Endothelial cell of umbilical vein (primary cell): ENCODE measurements at regions not wholly inside any gene's neighbourhood (a gene's known extent, or its start where the extent isn't known, plus 50 kb on each side); places are given as distances from the start of the nearest gene placed in this dataset.

Experiments
- BruUV-seq: library from RNA; stranded (reverse); fragments of 400-500 nt; replicated peaks from 2 replicates; lab custom pipeline; 2021; lab: Mats Ljungman, UMichigan
- CTCF ChIA-PET: fragments of 300-600, 350-600 bp; sonication (Branson Sonifier 250); formaldehyde crosslinking; loops from one replicate; lab custom pipeline; 2021; ENCODE audit warnings: antibody characterized with exemption, inconsistent platforms; lab: Charles Lee
- POLR2A ChIA-PET: fragments of 300-600, 350-600 bp; sonication (Branson Sonifier 250); formaldehyde crosslinking; loops from one replicate; lab custom pipeline; 2021; ENCODE audit warnings: antibody characterized with exemption, inconsistent platforms; lab: Charles Lee
- DNase-seq: peaks from one replicate; pipeline ENCODE4 v3.0.0-alpha.2; 2011; ENCODE audit warnings: low read depth, low spot score
- FAIRE-seq: peaks from 2 replicates; lab custom pipeline; 2011; peaks lifted over from hg19 to GRCh38; lab: Jason Lieb, UNC
- H2AFZ ChIP-seq: 2 replicates; pipeline ENCODE4 v1.6.0; 2012; ENCODE audit warnings: low read depth, low read length, control low read depth, inconsistent platforms
- H3K27ac ChIP-seq: 2 replicates; pipeline ENCODE4 v1.5.1; 2011; ENCODE audit warnings: low read depth, mild to moderate bottlenecking, control low read depth, low read length, moderate library complexity; ENCODE audit not compliant: insufficient read depth
- H3K27me3 ChIP-seq, 2 experiments: 2 replicates each; pipeline versions ENCODE4 v1.6.0 to v1.6.1; 2011; ENCODE audit warnings: low read length in 2 of 2, mixed read lengths in 1 of 2; ENCODE audit not compliant: control insufficient read depth in 2 of 2, insufficient read depth in 2 of 2
- H3K36me3 ChIP-seq, 2 experiments: 2 replicates in 1 of 2; 3 replicates in 1 of 2; pipeline ENCODE4 v1.5.1; 2011; ENCODE audit warnings: low read length in 2 of 2, mild to moderate bottlenecking in 1 of 2, moderate library complexity in 1 of 2; ENCODE audit not compliant: control insufficient read depth in 2 of 2, insufficient read depth in 2 of 2; ENCODE audit errors: extremely low read depth in 1 of 2
- H3K4me1 ChIP-seq: 3 replicates; pipeline ENCODE4 v1.5.1; 2011; ENCODE audit warnings: mild to moderate bottlenecking, low read length; ENCODE audit not compliant: control insufficient read depth, insufficient read depth; ENCODE audit errors: extremely low read depth
- H3K4me2 ChIP-seq: 2 replicates; pipeline ENCODE4 v1.6.1; 2011; ENCODE audit warnings: low read length, control low read depth, mixed read lengths; ENCODE audit not compliant: insufficient read depth
- H3K4me3 ChIP-seq, 3 experiments: fragments of 200-600 bp in 1 of 3; sonication (generic), shearing (Covaris generic) in 1 of 3; replicated peaks in 1 of 3; 2 replicates each; pipeline ENCODE4 v1.5.1; 2011 to 2016; ENCODE audit warnings: control low read depth in 3 of 3, low read length in 3 of 3, mild to moderate bottlenecking in 2 of 3, inconsistent platforms in 1 of 3, low read depth in 1 of 3, moderate library complexity in 1 of 3; ENCODE audit not compliant: insufficient read depth in 1 of 3
- H3K79me2 ChIP-seq: 2 replicates; pipeline ENCODE4 v1.6.0; 2012; ENCODE audit warnings: low read length, inconsistent platforms; ENCODE audit not compliant: control insufficient read depth, insufficient read depth
- H3K9ac ChIP-seq: replicated peaks from 2 replicates; pipeline ENCODE3; 2011; ENCODE audit warnings: low read length, control low read depth; ENCODE audit not compliant: insufficient read depth; ENCODE audit errors: extremely low read depth
- H3K9me1 ChIP-seq: replicated peaks from 3 replicates; pipeline ENCODE4 v1.6.0; 2011; ENCODE audit warnings: mild to moderate bottlenecking, low read length; ENCODE audit not compliant: control insufficient read depth, insufficient read depth; ENCODE audit errors: extremely low read depth
- H3K9me3 ChIP-seq: replicated peaks from 2 replicates; pipeline ENCODE4 v1.5.1; 2012; ENCODE audit warnings: low read length, inconsistent platforms; ENCODE audit not compliant: control insufficient read depth, insufficient read depth
- H4K20me1 ChIP-seq: replicated peaks from 2 replicates; pipeline ENCODE3; 2011; ENCODE audit warnings: mild to moderate bottlenecking, low read length; ENCODE audit not compliant: control insufficient read depth, insufficient read depth; ENCODE audit errors: extremely low read depth
- EZH2 ChIP-seq: IDR thresholded peaks from 2 replicates; pipeline ENCODE4 v1.6.1; 2012; ENCODE audit warnings: borderline replicate concordance, low read depth, mild to moderate bottlenecking, moderate library complexity, low read length, inconsistent platforms; ENCODE audit not compliant: severe bottlenecking
- FOS ChIP-seq: IDR thresholded peaks from 2 replicates; pipeline ENCODE4 v1.6.1; 2011; ENCODE audit warnings: mild to moderate bottlenecking, low read length, moderate library complexity, borderline replicate concordance; ENCODE audit not compliant: insufficient read depth
- GATA2 ChIP-seq: IDR thresholded peaks from 2 replicates; pipeline ENCODE4 v1.7.0; 2011; ENCODE audit warnings: low read depth, mild to moderate bottlenecking, moderate library complexity, mixed read lengths, low read length; ENCODE audit not compliant: insufficient read length, insufficient read depth
- JUN ChIP-seq: IDR thresholded peaks from 2 replicates; pipeline ENCODE4 v1.6.1; 2011; ENCODE audit warnings: borderline replicate concordance, low read depth; ENCODE audit not compliant: insufficient read length, insufficient read depth
- MYC ChIP-seq: IDR thresholded peaks from one replicate; pipeline ENCODE4 v1.6.1; 2011; ENCODE audit warnings: mild to moderate bottlenecking, low read depth, low read length
- POLR2A ChIP-seq: IDR thresholded peaks from 2 replicates; pipeline ENCODE4 v1.6.1; 2012; ENCODE audit warnings: low read depth, mild to moderate bottlenecking, control low read depth, low read length
- POLR2AphosphoS5 ChIP-seq: IDR thresholded peaks from 2 replicates; pipeline ENCODE4 v1.6.1; 2012; ENCODE audit warnings: low read depth, mild to moderate bottlenecking, control low read depth, low read length, moderate library complexity; ENCODE audit not compliant: insufficient read depth
- dilution Hi-C: fragments of 300-500 bp; cut with MboI; formaldehyde crosslinking; loops from one replicate; pipeline ENCODE4 v1.15.0; 2019; ENCODE audit warnings: low sequenced_read_pairs; ENCODE audit not compliant: extremely low pct_ligation_motif_present
- intact Hi-C: fragments of 100-400 bp; cut with micrococcal nuclease; formaldehyde crosslinking; loops from one replicate; pipeline ENCODE4 v1.10.0; 2022
- TF ChIP-seq, protein P1 (sequence below), 2 donors: IDR thresholded peaks; 1 replicate in 1 of 2; 2 replicates in 1 of 2; pipeline ENCODE4 v1.5.1; 2011; ENCODE audit warnings: low read length in 2 of 2, mild to moderate bottlenecking in 2 of 2, moderate library complexity in 2 of 2, control low read depth in 1 of 2, inconsistent platforms in 1 of 2, low read depth in 1 of 2; ENCODE audit not compliant: insufficient read depth in 1 of 2; ENCODE audit errors: extremely low read depth in 1 of 2
- TF ChIP-seq, protein P2 (sequence below): IDR thresholded peaks from 2 replicates; pipeline ENCODE4 v1.6.1; 2011; ENCODE audit not compliant: insufficient read depth, insufficient read length

DNA sequence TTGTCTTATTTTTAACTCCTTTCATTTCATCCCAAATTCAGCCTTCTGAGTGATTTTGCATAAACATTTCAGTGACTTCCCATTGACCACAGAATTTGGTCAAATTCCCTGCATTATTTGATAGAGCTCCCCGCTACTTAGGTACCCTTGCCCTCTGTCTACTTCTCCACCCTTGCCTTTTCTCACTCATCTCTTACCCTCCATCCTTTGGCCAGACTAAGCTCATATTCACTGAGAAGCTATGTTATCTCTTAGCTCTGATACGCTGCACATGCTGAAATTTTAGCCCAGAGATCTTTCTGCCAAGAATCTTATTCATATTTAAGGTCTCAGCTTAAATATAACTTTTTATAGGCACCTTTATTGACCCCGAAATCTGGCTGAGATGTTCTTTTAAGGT is 1031.9 kb downstream of the ADGRL3 start:
- Histone ChIP-seq H3K4me2 (no peak overlapping the region), H4K20me1 (no peaks in the 10 kb centered on the region), H3K9ac (no peak overlapping the region), H3K9me3 (no peaks in the 10 kb centered on the region), H3K4me3 (no peak overlapping the region), H3K9me1 (no peaks in the 10 kb centered on the region), H3K4me1 (no peaks in the 10 kb centered on the region), H3K36me3 (no peaks in the 10 kb centered on the region), H3K79me2 (no peaks in the 10 kb centered on the region), H3K27me3 (no peaks in the 10 kb centered on the region), H2AFZ (no peak overlapping the region), H3K27ac (no peak overlapping the region)
- TF ChIP-seq POLR2AphosphoS5 (no peak), MYC (no peak), JUN (no peak), EZH2 (no peak), POLR2A (no peak), FOS (no peak), GATA2 (no peak)
- TF ChIP-seq, protein P1, sequence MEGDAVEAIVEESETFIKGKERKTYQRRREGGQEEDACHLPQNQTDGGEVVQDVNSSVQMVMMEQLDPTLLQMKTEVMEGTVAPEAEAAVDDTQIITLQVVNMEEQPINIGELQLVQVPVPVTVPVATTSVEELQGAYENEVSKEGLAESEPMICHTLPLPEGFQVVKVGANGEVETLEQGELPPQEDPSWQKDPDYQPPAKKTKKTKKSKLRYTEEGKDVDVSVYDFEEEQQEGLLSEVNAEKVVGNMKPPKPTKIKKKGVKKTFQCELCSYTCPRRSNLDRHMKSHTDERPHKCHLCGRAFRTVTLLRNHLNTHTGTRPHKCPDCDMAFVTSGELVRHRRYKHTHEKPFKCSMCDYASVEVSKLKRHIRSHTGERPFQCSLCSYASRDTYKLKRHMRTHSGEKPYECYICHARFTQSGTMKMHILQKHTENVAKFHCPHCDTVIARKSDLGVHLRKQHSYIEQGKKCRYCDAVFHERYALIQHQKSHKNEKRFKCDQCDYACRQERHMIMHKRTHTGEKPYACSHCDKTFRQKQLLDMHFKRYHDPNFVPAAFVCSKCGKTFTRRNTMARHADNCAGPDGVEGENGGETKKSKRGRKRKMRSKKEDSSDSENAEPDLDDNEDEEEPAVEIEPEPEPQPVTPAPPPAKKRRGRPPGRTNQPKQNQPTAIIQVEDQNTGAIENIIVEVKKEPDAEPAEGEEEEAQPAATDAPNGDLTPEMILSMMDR (IDR thresholded peaks at IDR 0.05; ENCODE audit: extremely low read depth in 1 of 2, insufficient read depth in 1 of 2, low read depth in 1 of 2, low read length in 2 of 2): no peak
- TF ChIP-seq, protein P2, sequence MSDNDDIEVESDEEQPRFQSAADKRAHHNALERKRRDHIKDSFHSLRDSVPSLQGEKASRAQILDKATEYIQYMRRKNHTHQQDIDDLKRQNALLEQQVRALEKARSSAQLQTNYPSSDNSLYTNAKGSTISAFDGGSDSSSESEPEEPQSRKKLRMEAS: no peak
- DNase-seq (no peak), FAIRE-seq (no peak)
- dilution Hi-C loops (no loop called here), intact Hi-C loops (no loop called here)
- CTCF ChIA-PET: no interaction called here
- no TSS peak for BruUV-seq
- POLR2A ChIA-PET: no interaction called here
